ENCODE measurements at regions not wholly inside any gene's neighbourhood (a gene's known extent, or its start where the extent isn't known, plus 50 kb on each side); places are given as distances from the start of the nearest gene placed in this dataset.

DNA sequence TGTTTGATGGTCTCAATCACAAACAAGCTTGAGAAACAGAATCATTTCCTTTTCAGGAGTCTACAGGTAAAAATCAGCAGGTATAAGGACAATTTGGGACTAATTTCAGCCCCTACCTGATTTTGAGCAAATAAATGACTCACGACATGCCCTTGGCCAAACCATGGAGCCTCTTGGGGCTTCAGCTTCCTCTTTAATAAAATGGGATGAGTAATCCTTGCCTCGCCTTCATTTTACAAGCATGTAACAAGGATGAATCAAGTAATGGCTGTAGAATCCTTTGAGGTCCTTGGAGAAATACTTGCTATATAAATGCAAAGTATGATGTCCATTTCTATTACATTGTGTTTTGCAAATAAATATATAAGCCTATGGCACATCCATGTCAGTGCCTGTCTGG, 212.8 kb upstream of the PODXL start:
- TF ChIP-seq CTCF (IDR thresholded peaks at IDR 0.05) (no peak), POLR2AphosphoS5 (IDR thresholded peaks at IDR 0.05; ENCODE audit: low read depth, low read length) (no peak), TCF12 (IDR thresholded peaks at IDR 0.05) (no peak), TAF1 (IDR thresholded peaks at IDR 0.05; ENCODE audit: borderline replicate concordance, low read depth, low read length) (no peak), GABPA (IDR thresholded peaks at IDR 0.05; ENCODE audit: low read depth) (no peak), MAX (IDR thresholded peaks at IDR 0.05; ENCODE audit: low read depth) (no peak), SIN3A (IDR thresholded peaks at IDR 0.05; ENCODE audit: borderline replicate concordance, low read depth, low read length) (no peak)

All from SK-N-SH (cell line).